Kidney epithelial cell (primary cell): ENCODE measurements at regions not wholly inside any gene's neighbourhood (a gene's known extent, or its start where the extent isn't known, plus 50 kb on each side); places are given as distances from the start of the nearest gene placed in this dataset.

Experiments
- DNase-seq: peaks from one replicate; pipeline ENCODE4 v3.0.0-alpha.2; 2010; ENCODE audit warnings: low read depth
- H3K27me3 ChIP-seq: 2 replicates; pipeline ENCODE4 v1.6.0; 2011; ENCODE audit warnings: low read length; ENCODE audit not compliant: control insufficient read depth, insufficient read depth
- H3K36me3 ChIP-seq: 2 replicates; pipeline ENCODE4 v1.5.1; 2011; ENCODE audit warnings: low read length; ENCODE audit not compliant: control insufficient read depth, insufficient read depth
- H3K4me3 ChIP-seq: 2 replicates; pipeline ENCODE4 v1.5.1; 2011; ENCODE audit warnings: low read depth, mild to moderate bottlenecking, control low read depth, low read length
- CTCF ChIP-seq: IDR thresholded peaks from 2 replicates; pipeline ENCODE4 v1.5.1; 2011; ENCODE audit warnings: mild to moderate bottlenecking, moderate library complexity, low read length, control low read depth, inconsistent platforms; ENCODE audit not compliant: insufficient read depth, poor library complexity, severe bottlenecking

- DNase-seq, result peak; percentile 2
- Histone ChIP-seq H3K4me3 (no peak overlapping the region), H3K36me3 (no peaks in the 10 kb centered on the region), H3K27me3 (no peaks in the 10 kb centered on the region)
- TF ChIP-seq CTCF, result peak; percentile 87
These were observed 89.8 kb upstream of the PAX1 start for GRCh38 chr20:21615617-21616080.

GRCh38 chr20:21614980-21615379 lies 90.5 kb upstream of the PAX1 start:
- no peak for TF ChIP-seq CTCF
- Histone ChIP-seq H3K4me3 (no peak overlapping the region), H3K36me3 (no peaks in the 10 kb centered on the region), H3K27me3 (no peaks in the 10 kb centered on the region)
- no peak for DNase-seq

GRCh38 chr20:21613512-21613911 lies 92.0 kb upstream of the PAX1 start:
- Histone ChIP-seq H3K36me3 (no peaks in the 10 kb centered on the region), H3K4me3 (no peak overlapping the region), H3K27me3 (no peaks in the 10 kb centered on the region)
- TF ChIP-seq CTCF, result no peak
- no peak for DNase-seq

GRCh38 chr20:21609981-21610380 lies 95.5 kb upstream of the PAX1 start:
- H3K36me3 ChIP-seq, result no peaks in the 10 kb centered on the region
- H3K4me3 ChIP-seq, result no peak overlapping the region
- DNase-seq, result no peak
- TF ChIP-seq CTCF, result no peak
- H3K27me3 ChIP-seq, result no peaks in the 10 kb centered on the region

- no peaks in the 10 kb centered on the region for H3K27me3 ChIP-seq
- H3K36me3 ChIP-seq, result no peaks in the 10 kb centered on the region
- H3K4me3 ChIP-seq, result no peak overlapping the region
- no peak for TF ChIP-seq CTCF
- no peak for DNase-seq
These were observed 95.4 kb upstream of the NKX2-2 start for GRCh38 chr20:21609221-21609620.

GRCh38 chr20:21608777-21609176 lies 94.9 kb upstream of the NKX2-2 start:
- no peak for DNase-seq
- Histone ChIP-seq H3K27me3 (no peaks in the 10 kb centered on the region), H3K36me3 (no peaks in the 10 kb centered on the region), H3K4me3 (no peak overlapping the region)
- TF ChIP-seq CTCF, result no peak
